ENCODE measurements at regions not wholly inside any gene's neighbourhood (a gene's known extent, or its start where the extent isn't known, plus 50 kb on each side); places are given as distances from the start of the nearest gene placed in this dataset.

GRCh38 chr1:221122501-221122900 lies 243.3 kb downstream of the HLX start:
- intact Hi-C loops (cut with micrococcal nuclease; ENCODE audit: unreplicated experiment) = no loop called here

DNA sequence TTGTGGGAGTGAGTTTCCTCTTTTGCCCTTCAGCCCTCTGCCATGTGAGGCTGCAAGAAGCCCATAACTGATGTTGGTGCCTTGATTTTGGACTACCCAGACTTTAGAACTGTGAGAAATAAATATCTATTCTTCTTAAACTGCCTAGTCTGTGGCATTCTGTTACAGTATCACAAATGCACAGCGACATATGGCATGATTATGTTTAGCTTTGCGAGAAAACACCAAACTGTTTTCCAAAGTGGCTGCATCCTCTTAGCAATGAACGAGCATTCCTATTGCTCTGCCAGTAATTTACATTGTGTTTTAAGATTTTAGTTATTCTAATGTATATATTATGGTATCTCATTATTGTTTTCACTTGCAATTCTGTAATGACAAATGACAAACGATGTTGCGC lies 246.7 kb downstream of the HLX start:
- no peak overlapping the region for H3K4me3 ChIP-seq
- H3K36me3 ChIP-seq (ENCODE audit: control insufficient read depth in 2 of 2, insufficient read depth in 2 of 2, low read length in 1 of 2) = no peaks in the 10 kb centered on the region
- H3K4me2 ChIP-seq (ENCODE audit: control insufficient read depth, insufficient read depth) = no peak overlapping the region
- intact Hi-C loops (cut with micrococcal nuclease; ENCODE audit: unreplicated experiment) (no loop called here), in situ Hi-C loops (cut with MboI) (no loop called here)
- no peaks in the 10 kb centered on the region for H4K20me1 ChIP-seq (ENCODE audit: control insufficient read depth, insufficient read depth)
- no peak overlapping the region for H3K9ac ChIP-seq (ENCODE audit: control insufficient read depth, insufficient read depth, low read length)
- CTCF ChIA-PET = interaction anchor here (1.4 to 1.5 kb wide), 2 partner anchors 10 to 251 kb away, joined by 4 to 10 read pairs; no protein-coding TSS in a partner anchor
- ATAC-seq (no peak), FAIRE-seq (no peak), DNase-seq (ENCODE audit: low read depth, low spot score) (no peak)
- no TSS peak for BruUV-seq (replicated peaks)
- WGBS (ENCODE audit: insufficient coverage, insufficient replicate concordance, low lambda C conversion rate, missing lambda C conversion rate) = 66% methylated on average over 5 of the region's 5 CpGs
- H3K4me1 ChIP-seq (ENCODE audit: control insufficient read depth, insufficient read depth, low read length) = no peaks in the 10 kb centered on the region
- no peaks in the 10 kb centered on the region; the same call in 2 of the 3 replicates for H3K9me3 ChIP-seq (replicated peaks; ENCODE audit: control insufficient read depth, insufficient read depth, low read length)
- SMC1A ChIA-PET (ENCODE audit: uncharacterized antibody, unreplicated experiment) = interaction anchor here (0.7 to 1.5 kb wide), 8 partner anchors 9 to 198 kb away, joined by 3 to 9 read pairs (median 3); no protein-coding TSS in a partner anchor
- POLR2A ChIA-PET = interaction anchor here (0.6 kb wide), 1 partner anchor 31 kb away, joined by 4 read pairs; no protein-coding TSS in a partner anchor
- no peaks in the 10 kb centered on the region for H3K79me2 ChIP-seq (ENCODE audit: control insufficient read depth, insufficient read depth, low read length)
- no peak for TF ChIP-seq SIN3A (IDR thresholded peaks at IDR 0.05; ENCODE audit: low read depth, low read length)
- TF ChIP-seq MYB (IDR thresholded peaks at IDR 0.05; ENCODE audit: borderline replicate concordance, low read depth, low read length) = no peak
- TF ChIP-seq PAX8 (IDR thresholded peaks at IDR 0.05) = no peak
- TF ChIP-seq WRNIP1 (IDR thresholded peaks at IDR 0.05; ENCODE audit: borderline replicate concordance, low read depth, low read length) = no peak
- no peak for TF ChIP-seq ZSCAN29 (IDR thresholded peaks at IDR 0.05)
- no peak for TF ChIP-seq E2F8 (IDR thresholded peaks at IDR 0.05; ENCODE audit: low read depth, partially characterized antibody)
- RAD21 ChIA-PET (ENCODE audit: unreplicated experiment) = no interaction called here
- no peak overlapping the region for H2AFZ ChIP-seq (ENCODE audit: control insufficient read depth, low read depth, low read length)
- H3K27ac ChIP-seq (ENCODE audit: control insufficient read depth, insufficient read depth) = no peak overlapping the region
- no peaks in the 10 kb centered on the region for H3K27me3 ChIP-seq (replicated peaks in 1 of 2; ENCODE audit: control insufficient read depth in 2 of 2, insufficient read depth in 2 of 2, low read length in 1 of 2)

More at GRCh38 chr1:221122501-221122900, 243.3 kb downstream of the HLX start:
- Histone ChIP-seq H3K4me1 (ENCODE audit: control insufficient read depth, insufficient read depth, low read length) (no peaks in the 10 kb centered on the region), H2AFZ (ENCODE audit: control insufficient read depth, low read depth, low read length) (no peak overlapping the region), H3K79me2 (ENCODE audit: control insufficient read depth, insufficient read depth, low read length) (no peaks in the 10 kb centered on the region), H3K9me3 (replicated peaks; ENCODE audit: control insufficient read depth, insufficient read depth, low read length) (no peaks in the 10 kb centered on the region; the same call in 1 of the 3 replicates), H3K4me3 (no peak overlapping the region), H3K9ac (ENCODE audit: control insufficient read depth, insufficient read depth, low read length) (no peak overlapping the region), H3K27me3 (replicated peaks in 1 of 2; ENCODE audit: control insufficient read depth in 2 of 2, insufficient read depth in 2 of 2, low read length in 1 of 2) (no peaks in the 10 kb centered on the region), H3K4me2 (ENCODE audit: control insufficient read depth, insufficient read depth) (no peak overlapping the region), H3K36me3 (ENCODE audit: control insufficient read depth in 2 of 2, insufficient read depth in 2 of 2, low read length in 1 of 2) (no peaks in the 10 kb centered on the region), H3K27ac (ENCODE audit: control insufficient read depth, insufficient read depth) (no peak overlapping the region), H4K20me1 (ENCODE audit: control insufficient read depth, insufficient read depth) (no peaks in the 10 kb centered on the region)
- ChIA-PET POLR2A (no interaction called here), RAD21 (ENCODE audit: unreplicated experiment) (no interaction called here), CTCF (interaction anchor here (1.0 kb wide), 1 partner anchor 12 kb away, joined by 3 read pairs; no protein-coding TSS in a partner anchor), SMC1A (ENCODE audit: uncharacterized antibody, unreplicated experiment) (interaction anchor here (1.1 to 1.6 kb wide), 3 partner anchors 17 to 42 kb away, joined by 3 to 4 read pairs (median 4); no protein-coding TSS in a partner anchor)
- no peak for TF ChIP-seq EZH2 (IDR thresholded peaks at IDR 0.05; ENCODE audit: borderline replicate concordance, control insufficient read depth, low read depth, low read length)
- no peak for TF ChIP-seq EED (IDR thresholded peaks at IDR 0.05; ENCODE audit: low read depth)
- TF ChIP-seq NFIC (IDR thresholded peaks at IDR 0.05; ENCODE audit: low read depth, low read length) = no peak
- TF ChIP-seq, protein P1, sequence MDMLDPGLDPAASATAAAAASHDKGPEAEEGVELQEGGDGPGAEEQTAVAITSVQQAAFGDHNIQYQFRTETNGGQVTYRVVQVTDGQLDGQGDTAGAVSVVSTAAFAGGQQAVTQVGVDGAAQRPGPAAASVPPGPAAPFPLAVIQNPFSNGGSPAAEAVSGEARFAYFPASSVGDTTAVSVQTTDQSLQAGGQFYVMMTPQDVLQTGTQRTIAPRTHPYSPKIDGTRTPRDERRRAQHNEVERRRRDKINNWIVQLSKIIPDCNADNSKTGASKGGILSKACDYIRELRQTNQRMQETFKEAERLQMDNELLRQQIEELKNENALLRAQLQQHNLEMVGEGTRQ (IDR thresholded peaks at IDR 0.05; ENCODE audit: borderline replicate concordance, low read depth, low read length) = no peak
- no peak for FAIRE-seq
- no TSS peak for BruUV-seq (replicated peaks)
- WGBS (ENCODE audit: insufficient coverage, insufficient replicate concordance, low lambda C conversion rate, missing lambda C conversion rate) = 0% methylated on average over 1 of the region's 1 CpG
- no peak for ATAC-seq
- DNase-seq (ENCODE audit: low read depth, low spot score) = no peak
- in situ Hi-C loops (cut with MboI) = no loop called here
